HCT116 (cell line): ENCODE measurements at regions not wholly inside any gene's neighbourhood (a gene's known extent, or its start where the extent isn't known, plus 50 kb on each side); places are given as distances from the start of the nearest gene placed in this dataset.

Source experiments
- POLR2A ChIP-seq: IDR thresholded peaks from 2 replicates; pipeline ENCODE4 v1.7.0; 2011; ENCODE audit warnings: borderline replicate concordance; ENCODE audit not compliant: insufficient read depth, insufficient read length; ENCODE audit errors: extremely low read depth
- POLR2AphosphoS5 ChIP-seq: IDR thresholded peaks from 2 replicates; pipeline ENCODE4 v1.6.1; 2011; ENCODE audit warnings: mild to moderate bottlenecking, low read depth, low read length, moderate library complexity
- RAD21 ChIP-seq: IDR thresholded peaks from 2 replicates; pipeline ENCODE4 v1.6.1; 2012; ENCODE audit warnings: low read depth, mild to moderate bottlenecking
- ZBTB33 ChIP-seq: IDR thresholded peaks from 2 replicates; pipeline ENCODE4 v1.6.1; 2011; ENCODE audit warnings: mild to moderate bottlenecking, low read length, moderate library complexity; ENCODE audit not compliant: insufficient replicate concordance; ENCODE audit errors: extremely low read depth
- ZNF274 ChIP-seq: fragments of 200-500 bp; sonication (Bioruptor generic); IDR thresholded peaks from 2 replicates; pipeline ENCODE4 v1.6.1; 2014; ENCODE audit warnings: mild to moderate bottlenecking, low read depth, low read length, inconsistent platforms
- TF ChIP-seq, protein P1 (sequence below), 3 experiments: fragments of 200-600 bp in 1 of 3; sonication (generic) in 1 of 3; IDR thresholded peaks in 2 of 3; conservative IDR thresholded peaks in 1 of 3; 2 replicates each; pipeline ENCODE4 v1.5.1; 2012 to 2017; ENCODE audit warnings: low read depth in 2 of 3, low read length in 2 of 3, antibody characterized with exemption in 1 of 3, borderline replicate concordance in 1 of 3, control low read depth in 1 of 3, mild to moderate bottlenecking in 1 of 3, mixed read lengths in 1 of 3, mixed run types in 1 of 3, moderate library complexity in 1 of 3; ENCODE audit not compliant: insufficient read depth in 1 of 3

- TF ChIP-seq POLR2A, result no peak
- no peak for TF ChIP-seq POLR2AphosphoS5
- TF ChIP-seq, protein P1, sequence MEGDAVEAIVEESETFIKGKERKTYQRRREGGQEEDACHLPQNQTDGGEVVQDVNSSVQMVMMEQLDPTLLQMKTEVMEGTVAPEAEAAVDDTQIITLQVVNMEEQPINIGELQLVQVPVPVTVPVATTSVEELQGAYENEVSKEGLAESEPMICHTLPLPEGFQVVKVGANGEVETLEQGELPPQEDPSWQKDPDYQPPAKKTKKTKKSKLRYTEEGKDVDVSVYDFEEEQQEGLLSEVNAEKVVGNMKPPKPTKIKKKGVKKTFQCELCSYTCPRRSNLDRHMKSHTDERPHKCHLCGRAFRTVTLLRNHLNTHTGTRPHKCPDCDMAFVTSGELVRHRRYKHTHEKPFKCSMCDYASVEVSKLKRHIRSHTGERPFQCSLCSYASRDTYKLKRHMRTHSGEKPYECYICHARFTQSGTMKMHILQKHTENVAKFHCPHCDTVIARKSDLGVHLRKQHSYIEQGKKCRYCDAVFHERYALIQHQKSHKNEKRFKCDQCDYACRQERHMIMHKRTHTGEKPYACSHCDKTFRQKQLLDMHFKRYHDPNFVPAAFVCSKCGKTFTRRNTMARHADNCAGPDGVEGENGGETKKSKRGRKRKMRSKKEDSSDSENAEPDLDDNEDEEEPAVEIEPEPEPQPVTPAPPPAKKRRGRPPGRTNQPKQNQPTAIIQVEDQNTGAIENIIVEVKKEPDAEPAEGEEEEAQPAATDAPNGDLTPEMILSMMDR (IDR thresholded peaks at IDR 0.05 in 2 of 3, conservative IDR thresholded peaks at IDR 0.05 in 1 of 3; ENCODE audit: borderline replicate concordance in 1 of 3, insufficient read depth in 1 of 3, low read depth in 2 of 3, low read length in 2 of 3), result no peak
- TF ChIP-seq ZBTB33, result no peak
- TF ChIP-seq ZNF274, result no peak
- TF ChIP-seq RAD21, result no peak
These were observed 171.6 kb upstream of the AUTS2 start for GRCh38 chr7:69426705-69427104.
